HL-60 (cell line): ENCODE measurements at regions not wholly inside any gene's neighbourhood (a gene's known extent, or its start where the extent isn't known, plus 50 kb on each side); places are given as distances from the start of the nearest gene placed in this dataset.

Source experiments
- DNase-seq, 2 experiments: peaks; one replicate each; pipeline ENCODE4 v3.0.0-alpha.2; 2010 to 2020; ENCODE audit warnings: low read depth in 1 of 2, low spot score in 1 of 2
- H3K27ac ChIP-seq: fragments of 250-450 bp; sonication (Bioruptor Pico); replicated peaks from 2 replicates; pipeline ENCODE4 v1.5.1; 2020; ENCODE audit warnings: mild to moderate bottlenecking, moderate library complexity
- H3K27me3 ChIP-seq: fragments of 250-450 bp; sonication (Bioruptor Pico); 2 replicates; pipeline ENCODE4 v1.5.1; 2021; ENCODE audit warnings: mild to moderate bottlenecking, moderate library complexity; ENCODE audit not compliant: insufficient read depth, poor library complexity, severe bottlenecking
- H3K4me3 ChIP-seq: replicated peaks from 2 replicates; pipeline ENCODE4 v1.5.1; 2011; ENCODE audit warnings: mild to moderate bottlenecking, control low read depth, low read length; ENCODE audit not compliant: insufficient read depth
- CTCF ChIP-seq: IDR thresholded peaks from one replicate; pipeline ENCODE4 v1.5.1; 2011; ENCODE audit warnings: low read length, control low read depth, inconsistent platforms; ENCODE audit not compliant: insufficient read depth
- GABPA ChIP-seq: IDR thresholded peaks from 2 replicates; pipeline ENCODE4 v1.6.1; 2012; ENCODE audit warnings: low read depth
- POLR2AphosphoS5 ChIP-seq: IDR thresholded peaks from 2 replicates; pipeline ENCODE4 v1.6.1; 2012; ENCODE audit warnings: low read depth
- REST ChIP-seq: IDR thresholded peaks from 2 replicates; pipeline ENCODE4 v1.6.1; 2012; ENCODE audit warnings: low read depth; ENCODE audit not compliant: insufficient replicate concordance
- SPI1 ChIP-seq: IDR thresholded peaks from 2 replicates; pipeline ENCODE4 v1.6.1; 2012; ENCODE audit warnings: low read depth, mild to moderate bottlenecking, borderline replicate concordance

GRCh38 chr9:90095682-90096081 is 490.9 kb downstream of the GADD45G start:
- Histone ChIP-seq H3K27ac (no peak overlapping the region), H3K27me3 (peaks cover 3% of the 10 kb centered on the region), H3K4me3 (no peak overlapping the region)
- TF ChIP-seq SPI1: no peak
- no peak for TF ChIP-seq GABPA
- no peak for TF ChIP-seq REST
- TF ChIP-seq POLR2AphosphoS5: no peak
- TF ChIP-seq CTCF: no peak
- no peak for DNase-seq

GRCh38 chr9:90097237-90097636 is 492.4 kb downstream of the GADD45G start:
- no peak for DNase-seq
- Histone ChIP-seq H3K27ac (no peak overlapping the region), H3K27me3 (peaks cover 3% of the 10 kb centered on the region), H3K4me3 (no peak overlapping the region)
- no peak for TF ChIP-seq POLR2AphosphoS5
- no peak for TF ChIP-seq GABPA
- no peak for TF ChIP-seq CTCF
- TF ChIP-seq SPI1: no peak
- TF ChIP-seq REST: no peak

- DNase-seq: no peak
- H3K27me3 ChIP-seq: peaks cover 3% of the 10 kb centered on the region
- no peak overlapping the region for H3K27ac ChIP-seq
- TF ChIP-seq SPI1 (no peak), GABPA (no peak), REST (no peak), POLR2AphosphoS5 (no peak), CTCF (no peak)
- H3K4me3 ChIP-seq: no peak overlapping the region
Measured at GRCh38 chr9:90098408-90098807, 493.6 kb downstream of the GADD45G start.
